SK-N-SH treated with all-trans-retinoic acid at 6 μM for 48 hours (cell line): ENCODE measurements at regions not wholly inside any gene's neighbourhood (a gene's known extent, or its start where the extent isn't known, plus 50 kb on each side); places are given as distances from the start of the nearest gene placed in this dataset.

Source experiments
- ATAC-seq: fragments of 200-7000 bp; cut with Tn5 transposase; 3 replicates; pipeline ENCODE4 v1.9.1; 2020; ENCODE audit warnings: mild to moderate bottlenecking, moderate library complexity
- ARNTL ChIP-seq: fragments of 450-650 bp; formaldehyde crosslinking; IDR thresholded peaks from 2 replicates; pipeline ENCODE4 v1.5.0; 2020; ENCODE audit warnings: low read depth, mild to moderate bottlenecking, moderate library complexity, borderline replicate concordance
- BACH2 ChIP-seq: fragments of 250-450 bp; sonication (Bioruptor Pico); IDR thresholded peaks from 2 replicates; pipeline ENCODE4 v1.9.0; 2021; ENCODE audit warnings: mild to moderate bottlenecking, borderline replicate concordance
- CSDC2 ChIP-seq: fragments of 250-450 bp; sonication (Bioruptor Pico); IDR thresholded peaks from 2 replicates; pipeline ENCODE4 v1.5.0; 2020; ENCODE audit warnings: mild to moderate bottlenecking, moderate library complexity
- CSRNP3 ChIP-seq: fragments of 250-450 bp; sonication (Bioruptor Pico); IDR thresholded peaks from 2 replicates; pipeline ENCODE4 v1.5.1; 2021; ENCODE audit warnings: mild to moderate bottlenecking, moderate library complexity
- ESRRG ChIP-seq: fragments of 250-450 bp; sonication (Bioruptor Pico); IDR thresholded peaks from 2 replicates; pipeline ENCODE4 v1.6.1; 2021; ENCODE audit warnings: mild to moderate bottlenecking
- GLIS3 ChIP-seq: fragments of 250-450 bp; sonication (Bioruptor Pico); IDR thresholded peaks from 2 replicates; pipeline ENCODE4 v1.5.0; 2020; ENCODE audit warnings: mild to moderate bottlenecking, moderate library complexity
- OSR1 ChIP-seq: fragments of 250-450 bp; sonication (Bioruptor Pico); IDR thresholded peaks from 2 replicates; pipeline ENCODE4 v1.8.0; 2022; ENCODE audit warnings: moderate library complexity, mild to moderate bottlenecking, inconsistent platforms
- POU6F1 ChIP-seq: fragments of 250-450 bp; sonication (Bioruptor Pico); IDR thresholded peaks from 2 replicates; pipeline ENCODE4 v1.8.0; 2021; ENCODE audit warnings: low read depth, mild to moderate bottlenecking, moderate library complexity, borderline replicate concordance
- PPARA ChIP-seq: fragments of 250-450 bp; sonication (Bioruptor Pico); IDR thresholded peaks from 2 replicates; pipeline ENCODE4 v1.5.0; 2020; ENCODE audit warnings: mild to moderate bottlenecking, borderline replicate concordance
- RARB ChIP-seq: fragments of 250-450 bp; sonication (Bioruptor Pico); IDR thresholded peaks from 2 replicates; pipeline ENCODE4 v1.8.0; 2021; ENCODE audit warnings: mild to moderate bottlenecking, moderate library complexity
- SNAI2 ChIP-seq: fragments of 250-450 bp; sonication (Bioruptor Pico); IDR thresholded peaks from 2 replicates; pipeline ENCODE4 v1.5.0; 2020; ENCODE audit warnings: mild to moderate bottlenecking, moderate library complexity
- TCF4 ChIP-seq: fragments of 250-450 bp; sonication (Bioruptor Pico); IDR thresholded peaks from 2 replicates; pipeline ENCODE4 v1.8.0; 2021; ENCODE audit warnings: mild to moderate bottlenecking, moderate library complexity, borderline replicate concordance
- TOX ChIP-seq: fragments of 250-450 bp; sonication (Bioruptor Pico); IDR thresholded peaks from 2 replicates; pipeline ENCODE4 v1.8.0; 2021; ENCODE audit warnings: mild to moderate bottlenecking, moderate library complexity, borderline replicate concordance
- ZC3H10 ChIP-seq: fragments of 250-450 bp; sonication (Bioruptor Pico); IDR thresholded peaks from 2 replicates; pipeline ENCODE4 v1.5.1; 2021; ENCODE audit warnings: mild to moderate bottlenecking, moderate library complexity
- ZFP3 ChIP-seq: fragments of 250-450 bp; sonication (Bioruptor Pico); IDR thresholded peaks from 2 replicates; pipeline ENCODE4 v1.5.0; 2020; ENCODE audit warnings: mild to moderate bottlenecking, moderate library complexity
- ZFP30 ChIP-seq: fragments of 450-650 bp; formaldehyde crosslinking; IDR thresholded peaks from 2 replicates; pipeline ENCODE4 v1.5.0; 2022; ENCODE audit warnings: mild to moderate bottlenecking, moderate library complexity
- ZNF565 ChIP-seq: fragments of 450-650 bp; formaldehyde crosslinking; conservative IDR thresholded peaks from 2 replicates; pipeline ENCODE4 v1.5.0; 2020; ENCODE audit warnings: low read depth, mild to moderate bottlenecking, moderate library complexity
- ZNF70 ChIP-seq: fragments of 450-650 bp; formaldehyde crosslinking; IDR thresholded peaks from 2 replicates; pipeline ENCODE4 v1.5.0; 2020; ENCODE audit warnings: mild to moderate bottlenecking, moderate library complexity
- ZNF8 ChIP-seq: fragments of 450-650 bp; formaldehyde crosslinking; IDR thresholded peaks from 2 replicates; pipeline ENCODE4 v1.5.0; 2020; ENCODE audit warnings: mild to moderate bottlenecking, moderate library complexity
- TF ChIP-seq, protein P1 (sequence below): fragments of 250-450 bp; sonication (Bioruptor Pico); IDR thresholded peaks from 2 replicates; pipeline ENCODE4 v1.5.1; 2020; ENCODE audit warnings: low read depth, mild to moderate bottlenecking, moderate library complexity
- TF ChIP-seq, protein P2 (sequence below): fragments of 250-450 bp; sonication (Bioruptor Pico); IDR thresholded peaks from 2 replicates; pipeline ENCODE4 v1.8.0; 2020; ENCODE audit warnings: mild to moderate bottlenecking, moderate library complexity, borderline replicate concordance
- TF ChIP-seq, protein P3 (sequence below): fragments of 250-450 bp; sonication (Bioruptor Pico); IDR thresholded peaks from 2 replicates; pipeline ENCODE4 v1.5.0; 2020; ENCODE audit warnings: mild to moderate bottlenecking, moderate library complexity

DNA sequence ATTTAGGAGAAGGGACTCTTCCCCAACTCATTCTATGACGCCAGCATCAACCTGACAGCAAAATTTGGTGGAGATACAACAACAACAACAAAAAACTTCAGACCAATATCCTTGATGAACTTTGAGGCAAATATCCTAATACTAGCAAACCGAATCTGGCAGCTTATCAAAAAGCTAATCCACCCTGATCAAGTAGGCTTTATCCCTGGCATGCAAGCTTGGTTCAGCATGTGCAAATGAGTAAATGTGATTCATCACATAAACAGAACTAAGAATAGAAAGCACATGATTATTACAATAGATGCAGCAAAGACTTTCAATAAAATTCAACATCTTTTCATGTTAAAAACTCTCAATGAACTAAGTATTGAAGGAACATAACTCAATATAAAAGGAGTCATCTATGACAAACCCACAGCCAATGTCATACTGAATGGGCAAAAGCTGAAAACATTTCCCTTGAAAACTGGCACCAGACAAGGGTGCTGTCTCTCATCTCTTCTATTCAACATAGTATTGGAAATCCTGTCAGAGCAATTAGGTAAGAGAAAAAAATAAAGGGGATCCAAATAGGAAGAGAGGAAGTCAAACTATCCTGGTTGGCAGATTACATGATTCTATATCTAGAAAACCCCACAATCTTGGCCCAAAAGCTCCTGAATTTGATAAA, 233.3 kb downstream of the CCDC59 start:
- TF ChIP-seq POU6F1 (CRISPR knock-in tag) (no peak), ZFP30 (CRISPR knock-in tag) (no peak), ARNTL (CRISPR knock-in tag) (no peak), ZFP3 (CRISPR knock-in tag) (no peak), RARB (no peak), CSDC2 (CRISPR knock-in tag) (no peak), BACH2 (CRISPR knock-in tag) (no peak), ZNF8 (CRISPR knock-in tag) (no peak), GLIS3 (CRISPR knock-in tag) (no peak), ZC3H10 (CRISPR knock-in tag) (no peak), OSR1 (CRISPR knock-in tag) (no peak), ZNF565 (CRISPR knock-in tag) (no peak), TOX (CRISPR knock-in tag) (no peak)
- TF ChIP-seq, protein P1, sequence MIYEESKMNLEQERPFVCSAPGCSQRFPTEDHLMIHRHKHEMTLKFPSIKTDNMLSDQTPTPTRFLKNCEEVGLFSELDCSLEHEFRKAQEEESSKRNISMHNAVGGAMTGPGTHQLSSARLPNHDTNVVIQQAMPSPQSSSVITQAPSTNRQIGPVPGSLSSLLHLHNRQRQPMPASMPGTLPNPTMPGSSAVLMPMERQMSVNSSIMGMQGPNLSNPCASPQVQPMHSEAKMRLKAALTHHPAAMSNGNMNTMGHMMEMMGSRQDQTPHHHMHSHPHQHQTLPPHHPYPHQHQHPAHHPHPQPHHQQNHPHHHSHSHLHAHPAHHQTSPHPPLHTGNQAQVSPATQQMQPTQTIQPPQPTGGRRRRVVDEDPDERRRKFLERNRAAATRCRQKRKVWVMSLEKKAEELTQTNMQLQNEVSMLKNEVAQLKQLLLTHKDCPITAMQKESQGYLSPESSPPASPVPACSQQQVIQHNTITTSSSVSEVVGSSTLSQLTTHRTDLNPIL (CRISPR knock-in tag), result no peak
- TF ChIP-seq, protein P2, sequence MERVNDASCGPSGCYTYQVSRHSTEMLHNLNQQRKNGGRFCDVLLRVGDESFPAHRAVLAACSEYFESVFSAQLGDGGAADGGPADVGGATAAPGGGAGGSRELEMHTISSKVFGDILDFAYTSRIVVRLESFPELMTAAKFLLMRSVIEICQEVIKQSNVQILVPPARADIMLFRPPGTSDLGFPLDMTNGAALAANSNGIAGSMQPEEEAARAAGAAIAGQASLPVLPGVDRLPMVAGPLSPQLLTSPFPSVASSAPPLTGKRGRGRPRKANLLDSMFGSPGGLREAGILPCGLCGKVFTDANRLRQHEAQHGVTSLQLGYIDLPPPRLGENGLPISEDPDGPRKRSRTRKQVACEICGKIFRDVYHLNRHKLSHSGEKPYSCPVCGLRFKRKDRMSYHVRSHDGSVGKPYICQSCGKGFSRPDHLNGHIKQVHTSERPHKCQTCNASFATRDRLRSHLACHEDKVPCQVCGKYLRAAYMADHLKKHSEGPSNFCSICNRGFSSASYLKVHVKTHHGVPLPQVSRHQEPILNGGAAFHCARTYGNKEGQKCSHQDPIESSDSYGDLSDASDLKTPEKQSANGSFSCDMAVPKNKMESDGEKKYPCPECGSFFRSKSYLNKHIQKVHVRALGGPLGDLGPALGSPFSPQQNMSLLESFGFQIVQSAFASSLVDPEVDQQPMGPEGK (CRISPR knock-in tag), result no peak
- TF ChIP-seq, protein P3, sequence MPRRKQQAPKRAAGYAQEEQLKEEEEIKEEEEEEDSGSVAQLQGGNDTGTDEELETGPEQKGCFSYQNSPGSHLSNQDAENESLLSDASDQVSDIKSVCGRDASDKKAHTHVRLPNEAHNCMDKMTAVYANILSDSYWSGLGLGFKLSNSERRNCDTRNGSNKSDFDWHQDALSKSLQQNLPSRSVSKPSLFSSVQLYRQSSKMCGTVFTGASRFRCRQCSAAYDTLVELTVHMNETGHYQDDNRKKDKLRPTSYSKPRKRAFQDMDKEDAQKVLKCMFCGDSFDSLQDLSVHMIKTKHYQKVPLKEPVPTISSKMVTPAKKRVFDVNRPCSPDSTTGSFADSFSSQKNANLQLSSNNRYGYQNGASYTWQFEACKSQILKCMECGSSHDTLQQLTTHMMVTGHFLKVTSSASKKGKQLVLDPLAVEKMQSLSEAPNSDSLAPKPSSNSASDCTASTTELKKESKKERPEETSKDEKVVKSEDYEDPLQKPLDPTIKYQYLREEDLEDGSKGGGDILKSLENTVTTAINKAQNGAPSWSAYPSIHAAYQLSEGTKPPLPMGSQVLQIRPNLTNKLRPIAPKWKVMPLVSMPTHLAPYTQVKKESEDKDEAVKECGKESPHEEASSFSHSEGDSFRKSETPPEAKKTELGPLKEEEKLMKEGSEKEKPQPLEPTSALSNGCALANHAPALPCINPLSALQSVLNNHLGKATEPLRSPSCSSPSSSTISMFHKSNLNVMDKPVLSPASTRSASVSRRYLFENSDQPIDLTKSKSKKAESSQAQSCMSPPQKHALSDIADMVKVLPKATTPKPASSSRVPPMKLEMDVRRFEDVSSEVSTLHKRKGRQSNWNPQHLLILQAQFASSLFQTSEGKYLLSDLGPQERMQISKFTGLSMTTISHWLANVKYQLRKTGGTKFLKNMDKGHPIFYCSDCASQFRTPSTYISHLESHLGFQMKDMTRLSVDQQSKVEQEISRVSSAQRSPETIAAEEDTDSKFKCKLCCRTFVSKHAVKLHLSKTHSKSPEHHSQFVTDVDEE, result no peak
- ATAC-seq, result no peak

- no peak for ATAC-seq
- TF ChIP-seq BACH2 (CRISPR knock-in tag), result no peak
- TF ChIP-seq RARB, result no peak
- TF ChIP-seq ZNF70 (CRISPR knock-in tag), result no peak
- no peak for TF ChIP-seq ESRRG (CRISPR knock-in tag)
- TF ChIP-seq OSR1 (CRISPR knock-in tag), result no peak
- TF ChIP-seq TOX (CRISPR knock-in tag), result no peak
- no peak for TF ChIP-seq SNAI2 (CRISPR knock-in tag)
These were observed 236.6 kb downstream of the CCDC59 start for GRCh38 chr12:82121545-82121944.

DNA sequence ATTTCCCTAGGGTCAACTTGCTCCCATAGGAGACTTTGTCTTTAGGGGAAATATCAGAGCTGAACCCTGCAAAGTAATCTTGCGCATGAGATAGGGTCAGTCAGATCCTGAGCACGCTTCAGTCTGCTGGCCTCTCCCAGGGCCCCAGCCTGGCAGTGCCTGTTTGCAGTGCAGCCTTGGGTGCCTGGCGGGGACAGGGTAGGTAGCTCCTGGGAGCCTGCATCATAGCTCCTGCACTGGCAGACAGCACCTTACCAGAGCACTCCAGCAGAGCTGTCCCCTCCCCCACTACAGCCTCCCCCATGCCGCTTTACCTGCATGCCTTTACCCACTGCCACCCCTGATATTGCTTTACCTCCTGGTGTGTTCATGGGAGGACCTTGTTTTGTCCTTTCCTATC, 237.3 kb downstream of the CCDC59 start:
- TF ChIP-seq, protein P3, result no peak
- TF ChIP-seq ESRRG (CRISPR knock-in tag) (no peak), GLIS3 (CRISPR knock-in tag) (no peak), ZC3H10 (CRISPR knock-in tag) (no peak), TOX (CRISPR knock-in tag) (no peak), TCF4 (CRISPR knock-in tag) (no peak), ARNTL (CRISPR knock-in tag) (no peak), SNAI2 (CRISPR knock-in tag) (no peak), PPARA (CRISPR knock-in tag) (no peak), CSDC2 (CRISPR knock-in tag) (no peak), ZNF70 (CRISPR knock-in tag) (no peak), CSRNP3 (CRISPR knock-in tag) (no peak), ZFP3 (CRISPR knock-in tag) (no peak), ZNF565 (CRISPR knock-in tag) (no peak), OSR1 (CRISPR knock-in tag) (no peak), ZFP30 (CRISPR knock-in tag) (no peak)
- TF ChIP-seq, protein P2 (CRISPR knock-in tag), result no peak
- no peak for ATAC-seq
